Suprapubic skin (tissue), 4 donors: ENCODE measurements at regions not wholly inside any gene's neighbourhood (a gene's known extent, or its start where the extent isn't known, plus 50 kb on each side); places are given as distances from the start of the nearest gene placed in this dataset.
"Not testable (repeated sequence)": the region's sequence is repeated elsewhere in the genome, so short reads cannot be mapped to it uniquely, and the experiment has no call there.

ENCODE experiments used
- DNase-seq, 2 donors: peaks; one replicate each; pipeline ENCODE4 v3.0.0-alpha.2; 2019; ENCODE audit warnings: low spot score in 2 of 2
- H3K27ac ChIP-seq: fragments of 200-600 bp; sonication (generic); one replicate; pipeline ENCODE4 v1.5.1; 2019
- H3K27me3 ChIP-seq: fragments of 200-600 bp; sonication (generic); one replicate; pipeline ENCODE4 v1.5.1; 2019
- H3K36me3 ChIP-seq: fragments of 200-600 bp; sonication (generic); one replicate; pipeline ENCODE4 v1.5.1; 2019
- H3K4me1 ChIP-seq: fragments of 200-600 bp; sonication (generic); one replicate; pipeline ENCODE4 v1.5.1; 2019
- H3K4me3 ChIP-seq: fragments of 200-600 bp; sonication (generic); one replicate; pipeline ENCODE4 v1.5.1; 2019; ENCODE audit warnings: mild to moderate bottlenecking
- H3K9me3 ChIP-seq: fragments of 200-600 bp; sonication (generic); one replicate; pipeline ENCODE4 v1.5.1; 2019
- CTCF ChIP-seq, 2 donors: fragments of 200-600 bp in 1 of 2; fragments of 450-650 bp in 1 of 2; sonication (generic) in 1 of 2; IDR thresholded peaks; one replicate each; pipeline ENCODE4 v1.5.1; 2016 to 2019; ENCODE audit warnings: antibody characterized with exemption in 2 of 2, mild to moderate bottlenecking in 1 of 2, moderate library complexity in 1 of 2
- EP300 ChIP-seq: sonication (generic); formaldehyde crosslinking; IDR thresholded peaks from one replicate; pipeline ENCODE4 v1.6.1; 2017; ENCODE audit warnings: antibody characterized with exemption
- POLR2A ChIP-seq, 2 donors: fragments of 450-650 bp; IDR thresholded peaks; one replicate each; pipeline ENCODE4 v1.6.1; 2017; ENCODE audit warnings: antibody characterized with exemption in 2 of 2, mild to moderate bottlenecking in 2 of 2, moderate library complexity in 2 of 2
- POLR2AphosphoS5 ChIP-seq, 3 donors: sonication (generic); formaldehyde crosslinking; IDR thresholded peaks; one replicate each; pipeline ENCODE4 v1.6.1; 2017; ENCODE audit warnings: antibody characterized with exemption in 3 of 3
- WGBS: methylation state at CpG from one replicate; pipeline ENCODE4 v1.1.5; 2018; 5-methylcytosine and 5-hydroxymethylcytosine counted together

DNA sequence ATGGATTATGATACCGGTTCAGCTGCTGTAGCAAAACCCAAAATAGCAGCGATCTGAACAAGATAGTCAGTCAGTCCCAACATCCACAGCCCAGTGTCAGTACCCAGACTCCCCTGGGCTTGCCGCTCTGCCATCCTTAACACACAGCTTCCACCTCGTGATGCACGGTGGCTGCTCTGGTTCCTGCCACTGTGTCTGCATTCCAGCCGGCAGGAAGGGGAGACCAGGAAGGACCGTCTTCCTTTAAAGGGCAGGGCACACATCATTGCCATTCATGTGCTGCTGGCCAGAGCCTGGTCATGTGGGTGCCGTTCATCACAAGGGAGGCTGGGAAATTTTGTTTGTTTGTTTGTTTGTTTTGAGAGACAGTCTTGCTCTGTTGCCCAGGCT, 131.0 kb upstream of the IER5L start:
- DNase-seq = peak; percentile 11 to 37
- H3K27me3 ChIP-seq = no peaks in the 10 kb centered on the region
- no peak overlapping the region for H3K4me3 ChIP-seq
- 89% methylated on average over 8 of the region's 8 CpGs for WGBS
- no peaks in the 10 kb centered on the region for H3K4me1 ChIP-seq
- TF ChIP-seq POLR2AphosphoS5 (IDR thresholded peaks at IDR 0.05) = no peak
- TF ChIP-seq EP300 = no peak
- no peak for TF ChIP-seq CTCF (IDR thresholded peaks at IDR 0.05)
- TF ChIP-seq POLR2A (IDR thresholded peaks at IDR 0.05) = no peak
- no peak overlapping the region for H3K27ac ChIP-seq
- no peaks in the 10 kb centered on the region for H3K36me3 ChIP-seq
- H3K9me3 ChIP-seq = no peaks in the 10 kb centered on the region

DNA sequence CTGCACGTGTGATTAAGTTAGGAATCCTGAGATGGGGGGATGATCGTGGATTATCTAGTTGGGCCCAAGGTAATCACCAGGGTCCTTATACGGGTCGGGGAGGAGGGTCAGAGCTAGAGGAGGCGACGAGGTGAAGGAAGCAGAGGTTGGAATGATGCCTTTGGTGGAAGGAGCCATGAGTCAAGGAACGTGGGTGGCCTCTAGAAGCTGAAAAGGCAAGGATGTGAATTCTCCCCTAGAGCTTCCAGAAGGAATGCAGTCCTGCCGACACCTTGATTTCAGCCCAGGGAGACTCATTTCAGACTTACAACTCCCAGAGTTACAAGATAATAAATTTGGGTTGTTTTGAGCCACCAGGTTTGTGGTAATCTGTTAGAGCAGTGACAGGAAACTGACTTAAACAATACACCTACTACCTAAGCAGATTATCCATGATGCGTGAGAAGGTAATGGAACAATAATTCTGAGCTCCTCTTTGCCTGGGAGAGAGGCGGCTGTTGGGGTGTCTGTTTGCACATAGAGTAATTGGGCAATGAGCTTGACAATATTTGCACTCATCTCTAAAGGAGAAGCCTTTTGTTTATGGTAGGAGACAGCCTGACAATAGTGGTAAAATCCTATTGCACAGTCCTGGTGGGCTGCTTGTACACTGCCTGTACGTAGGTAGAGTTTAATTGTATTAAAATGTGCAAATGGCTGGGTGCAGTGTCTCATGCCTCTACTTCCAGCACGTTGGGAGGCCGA, 129.3 kb upstream of the IER5L start:
- WGBS = 81% methylated on average over 13 of the region's 13 CpGs
- Histone ChIP-seq H3K27me3 (no peaks in the 10 kb centered on the region), H3K9me3 (no peaks in the 10 kb centered on the region), H3K36me3 (no peaks in the 10 kb centered on the region), H3K4me3 (no peak overlapping the region), H3K27ac (no peak overlapping the region), H3K4me1 (no peaks in the 10 kb centered on the region)
- no peak for TF ChIP-seq POLR2A (IDR thresholded peaks at IDR 0.05)
- DNase-seq = peak in 1 of 2 donors; percentile 31

DNA sequence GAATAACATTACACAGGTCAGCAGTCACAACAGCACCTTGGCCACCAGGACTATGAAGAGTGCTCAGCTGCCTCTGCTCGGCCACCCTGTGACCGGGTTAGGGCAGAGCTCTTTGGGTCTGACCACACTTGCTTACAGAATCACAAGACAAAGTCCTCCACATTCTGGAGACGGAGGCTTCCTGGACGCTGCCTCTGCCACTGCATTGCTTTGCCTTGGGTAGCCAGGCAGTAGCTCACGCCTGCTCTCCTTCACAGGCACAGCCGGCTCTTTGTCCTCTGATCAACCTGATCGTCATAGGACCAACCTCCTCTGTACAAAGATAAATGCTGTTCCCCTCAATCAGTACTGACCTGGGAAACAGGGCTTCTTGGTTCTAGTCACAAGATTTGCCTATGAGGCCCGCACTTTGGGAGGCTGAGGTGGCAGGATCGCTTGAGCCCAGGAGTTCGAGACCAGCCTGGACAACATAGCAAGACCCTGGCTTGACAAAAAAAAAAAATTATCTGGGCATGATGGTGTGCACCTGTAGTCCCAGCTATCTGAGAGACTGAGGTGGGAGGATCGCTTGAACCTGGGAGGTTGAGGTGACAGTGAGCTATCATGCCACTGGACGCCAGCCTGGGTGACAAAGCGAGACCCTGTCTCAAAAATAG, 128.4 kb upstream of the IER5L start:
- H3K27me3 ChIP-seq = no peaks in the 10 kb centered on the region
- WGBS = 89% methylated on average over 13 of the region's 13 CpGs
- no peaks in the 10 kb centered on the region for H3K36me3 ChIP-seq
- H3K9me3 ChIP-seq = peaks cover 4% of the 10 kb centered on the region
- peak; percentile 25 to 37 for DNase-seq
- H3K4me1 ChIP-seq = no peaks in the 10 kb centered on the region
- H3K27ac ChIP-seq = no peak overlapping the region
- H3K4me3 ChIP-seq = no peak overlapping the region
- TF ChIP-seq POLR2A (IDR thresholded peaks at IDR 0.05) (no peak), POLR2AphosphoS5 (IDR thresholded peaks at IDR 0.05) (no peak), CTCF (IDR thresholded peaks at IDR 0.05) (no peak), EP300 (no peak)

DNA sequence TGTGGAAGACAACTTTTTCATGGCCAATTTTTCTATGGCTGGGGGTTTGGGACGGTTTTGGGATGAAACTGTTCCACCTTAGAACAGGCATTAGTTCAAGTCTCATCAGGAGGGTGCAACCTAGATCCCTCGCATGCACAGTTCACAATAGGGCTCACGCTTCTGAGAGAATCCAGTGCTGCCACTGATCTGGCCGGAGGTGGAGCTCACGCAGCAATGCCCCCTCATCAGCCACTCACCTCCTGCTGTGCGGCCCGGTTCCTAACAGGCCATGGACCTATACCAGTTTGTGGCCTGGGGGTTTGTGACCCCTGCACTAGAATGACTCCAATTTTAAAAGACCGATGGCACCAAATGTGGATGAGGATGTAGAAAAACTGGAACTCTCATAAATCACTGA, 127.2 kb upstream of the IER5L start:
- no peak for TF ChIP-seq CTCF (IDR thresholded peaks at IDR 0.05)
- TF ChIP-seq POLR2AphosphoS5 (IDR thresholded peaks at IDR 0.05) = no peak
- TF ChIP-seq POLR2A (IDR thresholded peaks at IDR 0.05) = no peak
- TF ChIP-seq EP300 = no peak
- Histone ChIP-seq H3K27me3 (no peaks in the 10 kb centered on the region), H3K27ac (no peak overlapping the region), H3K9me3 (peaks cover 9% of the 10 kb centered on the region), H3K36me3 (no peaks in the 10 kb centered on the region), H3K4me1 (no peaks in the 10 kb centered on the region), H3K4me3 (no peak overlapping the region)
- 83% methylated on average over 8 of the region's 8 CpGs for WGBS
- peak in 1 of 2 donors; percentile 29 for DNase-seq

DNA sequence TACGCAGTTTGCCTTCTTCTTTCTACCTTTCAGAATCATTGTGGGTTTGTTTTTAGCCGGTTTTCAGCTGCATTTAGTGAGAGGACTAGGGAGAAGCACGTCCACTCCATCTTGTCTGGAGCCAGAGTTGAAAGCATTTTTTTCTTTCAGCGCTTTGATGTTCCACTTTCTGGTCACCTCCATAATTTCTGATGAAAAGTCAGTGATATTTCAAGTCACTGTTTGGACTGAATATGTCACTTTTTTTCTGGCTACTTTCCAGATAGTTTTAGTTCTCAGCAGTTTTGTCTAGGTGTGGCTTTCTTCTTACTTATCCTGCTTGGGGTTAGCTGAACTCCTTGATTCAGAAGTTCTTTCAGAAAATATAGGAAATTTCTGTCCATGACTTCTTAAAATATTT, 123.9 kb upstream of the IER5L start:
- DNase-seq = no peak
- 87% methylated on average over 4 of the region's 4 CpGs for WGBS
- Histone ChIP-seq H3K27me3 (no peaks in the 10 kb centered on the region), H3K27ac (no peak overlapping the region), H3K36me3 (no peaks in the 10 kb centered on the region), H3K4me1 (no peaks in the 10 kb centered on the region), H3K4me3 (no peak overlapping the region), H3K9me3 (peaks cover 9% of the 10 kb centered on the region)
- no peak for TF ChIP-seq POLR2A (IDR thresholded peaks at IDR 0.05)
- no peak for TF ChIP-seq CTCF (IDR thresholded peaks at IDR 0.05)
- no peak for TF ChIP-seq POLR2AphosphoS5 (IDR thresholded peaks at IDR 0.05)
- no peak for TF ChIP-seq EP300

DNA sequence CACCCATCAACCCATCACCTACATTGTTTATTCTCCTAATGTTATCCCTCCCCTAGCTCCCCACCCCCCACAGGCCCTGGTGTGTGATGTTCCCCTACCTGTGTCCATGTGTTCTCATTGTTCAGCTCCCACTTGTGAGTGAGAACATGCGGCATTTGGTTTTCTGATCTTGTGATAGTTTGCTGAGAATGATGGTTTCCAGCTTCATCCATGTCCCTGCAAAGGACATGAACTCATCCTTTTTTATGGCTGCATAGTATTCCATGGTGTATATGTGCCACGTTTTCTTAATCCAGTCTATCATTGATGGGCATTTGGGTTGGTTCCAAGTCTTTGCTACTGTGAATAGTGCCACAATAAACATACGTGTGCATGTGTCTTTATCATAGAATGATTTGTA, 118.1 kb upstream of the IER5L start:
- not testable (repeated sequence) for H3K4me3 ChIP-seq

More for the DNA sequence above, 118.1 kb upstream of the IER5L start:
- H3K4me1 ChIP-seq, H3K27ac ChIP-seq, H3K9me3 ChIP-seq, H3K36me3 ChIP-seq, H3K27me3 ChIP-seq: not testable (repeated sequence)
- DNase-seq = peak in 1 of 2 donors; percentile 12
- 88% methylated on average over 3 of the region's 3 CpGs for WGBS
